ENCODE measurements at regions not wholly inside any gene's neighbourhood (a gene's known extent, or its start where the extent isn't known, plus 50 kb on each side); places are given as distances from the start of the nearest gene placed in this dataset.
A peak's percentile ranks its signal among the peaks of the same experiment; 100 is the strongest.

- H3K79me2 ChIP-seq (ENCODE audit: control insufficient read depth, insufficient read depth, low read length, unreplicated experiment) = no peaks in the 10 kb centered on the region
- H3K27me3 ChIP-seq (ENCODE audit: insufficient read depth, low read length) = no peaks in the 10 kb centered on the region
- H3K36me3 ChIP-seq (ENCODE audit: insufficient read depth, low read length) = no peaks in the 10 kb centered on the region
- H3K27ac ChIP-seq (ENCODE audit: low read depth, low read length) = no peak overlapping the region
- peaks cover 18% of the 10 kb centered on the region for H3K4me1 ChIP-seq (ENCODE audit: control insufficient read depth, insufficient read depth, low read length, unreplicated experiment)
- no peak overlapping the region for H2AFZ ChIP-seq (ENCODE audit: low read length, unreplicated experiment)
- H3K4me3 ChIP-seq (ENCODE audit: low read depth, low read length) = no peak overlapping the region
Observed at GRCh38 chr5:120382833-120383232, 81.3 kb upstream of the PRR16 start.

- Histone ChIP-seq H3K4me1 (ENCODE audit: control insufficient read depth, insufficient read depth, low read length, unreplicated experiment) (peaks cover 33% of the 10 kb centered on the region), H3K27ac (ENCODE audit: low read depth, low read length) (peak overlapping the region; percentile 95), H3K4me3 (ENCODE audit: low read depth, low read length) (no peak overlapping the region), H3K36me3 (ENCODE audit: insufficient read depth, low read length) (0 out of 2 replicates have a peak, but pooled peaks cover 4% of the 10 kb centered on the region), H2AFZ (ENCODE audit: low read length, unreplicated experiment) (peak overlapping the region; percentile 40), H3K27me3 (ENCODE audit: insufficient read depth, low read length) (no peaks in the 10 kb centered on the region), H3K79me2 (ENCODE audit: control insufficient read depth, insufficient read depth, low read length, unreplicated experiment) (no peaks in the 10 kb centered on the region)
Observed at GRCh38 chr5:120386981-120387380, 77.1 kb upstream of the PRR16 start.

- peak overlapping the region; percentile 95 for H3K27ac ChIP-seq (ENCODE audit: low read depth, low read length)
- no peaks in the 10 kb centered on the region for H3K27me3 ChIP-seq (ENCODE audit: insufficient read depth, low read length)
- H3K36me3 ChIP-seq (ENCODE audit: insufficient read depth, low read length) = 0 out of 2 replicates have a peak, but pooled peaks cover 4% of the 10 kb centered on the region
- peaks cover 33% of the 10 kb centered on the region for H3K4me1 ChIP-seq (ENCODE audit: control insufficient read depth, insufficient read depth, low read length, unreplicated experiment)
- peak overlapping the region; percentile 17; the same call in 1 of the 2 replicates for H3K4me3 ChIP-seq (ENCODE audit: low read depth, low read length)
- H3K79me2 ChIP-seq (ENCODE audit: control insufficient read depth, insufficient read depth, low read length, unreplicated experiment) = no peaks in the 10 kb centered on the region
- no peak overlapping the region for H2AFZ ChIP-seq (ENCODE audit: low read length, unreplicated experiment)
Observed at GRCh38 chr5:120388016-120388781, 75.9 kb upstream of the PRR16 start.

GRCh38 chr5:120394259-120394658 is 69.8 kb upstream of the PRR16 start:
- H3K27ac ChIP-seq (ENCODE audit: low read depth, low read length) = no peak overlapping the region
- H3K36me3 ChIP-seq (ENCODE audit: insufficient read depth, low read length) = 0 out of 2 replicates have a peak, but pooled peaks cover 4% of the 10 kb centered on the region
- H3K4me1 ChIP-seq (ENCODE audit: control insufficient read depth, insufficient read depth, low read length, unreplicated experiment) = peaks cover 13% of the 10 kb centered on the region
- H3K79me2 ChIP-seq (ENCODE audit: control insufficient read depth, insufficient read depth, low read length, unreplicated experiment) = no peaks in the 10 kb centered on the region
- no peaks in the 10 kb centered on the region for H3K27me3 ChIP-seq (ENCODE audit: insufficient read depth, low read length)
- no peak overlapping the region for H2AFZ ChIP-seq (ENCODE audit: low read length, unreplicated experiment)
- H3K4me3 ChIP-seq (ENCODE audit: low read depth, low read length) = no peak overlapping the region

- no peaks in the 10 kb centered on the region for H3K27me3 ChIP-seq (ENCODE audit: insufficient read depth, low read length)
- no peaks in the 10 kb centered on the region for H3K79me2 ChIP-seq (ENCODE audit: control insufficient read depth, insufficient read depth, low read length, unreplicated experiment)
- H3K4me3 ChIP-seq (ENCODE audit: low read depth, low read length) = no peak overlapping the region
- H3K4me1 ChIP-seq (ENCODE audit: control insufficient read depth, insufficient read depth, low read length, unreplicated experiment) = peaks cover 9% of the 10 kb centered on the region
- H3K36me3 ChIP-seq (ENCODE audit: insufficient read depth, low read length) = 0 out of 2 replicates have a peak, but pooled peaks cover 4% of the 10 kb centered on the region
- peak overlapping the region; percentile 38; the same call in 1 of the 2 replicates for H3K27ac ChIP-seq (ENCODE audit: low read depth, low read length)
- no peak overlapping the region for H2AFZ ChIP-seq (ENCODE audit: low read length, unreplicated experiment)
Observed at GRCh38 chr5:120396186-120396585, 67.9 kb upstream of the PRR16 start.

GRCh38 chr5:120400356-120400755 is 63.7 kb upstream of the PRR16 start:
- Histone ChIP-seq H3K4me3 (ENCODE audit: low read depth, low read length) (no peak overlapping the region), H3K36me3 (ENCODE audit: insufficient read depth, low read length) (no peaks in the 10 kb centered on the region), H3K27ac (ENCODE audit: low read depth, low read length) (no peak overlapping the region), H3K27me3 (ENCODE audit: insufficient read depth, low read length) (no peaks in the 10 kb centered on the region), H3K79me2 (ENCODE audit: control insufficient read depth, insufficient read depth, low read length, unreplicated experiment) (no peaks in the 10 kb centered on the region), H2AFZ (ENCODE audit: low read length, unreplicated experiment) (no peak overlapping the region), H3K4me1 (ENCODE audit: control insufficient read depth, insufficient read depth, low read length, unreplicated experiment) (peaks cover 18% of the 10 kb centered on the region)

GRCh38 chr5:120402606-120403005 is 61.5 kb upstream of the PRR16 start:
- Histone ChIP-seq H2AFZ (ENCODE audit: low read length, unreplicated experiment) (no peak overlapping the region), H3K36me3 (ENCODE audit: insufficient read depth, low read length) (no peaks in the 10 kb centered on the region), H3K27me3 (ENCODE audit: insufficient read depth, low read length) (no peaks in the 10 kb centered on the region), H3K27ac (ENCODE audit: low read depth, low read length) (no peak overlapping the region), H3K4me1 (ENCODE audit: control insufficient read depth, insufficient read depth, low read length, unreplicated experiment) (peaks cover 23% of the 10 kb centered on the region), H3K79me2 (ENCODE audit: control insufficient read depth, insufficient read depth, low read length, unreplicated experiment) (no peaks in the 10 kb centered on the region), H3K4me3 (ENCODE audit: low read depth, low read length) (no peak overlapping the region)

GRCh38 chr5:120405286-120405864 is 58.7 kb upstream of the PRR16 start:
- Histone ChIP-seq H3K27ac (ENCODE audit: low read depth, low read length) (peak overlapping the region; percentile 89), H3K79me2 (ENCODE audit: control insufficient read depth, insufficient read depth, low read length, unreplicated experiment) (no peaks in the 10 kb centered on the region), H2AFZ (ENCODE audit: low read length, unreplicated experiment) (no peak overlapping the region), H3K36me3 (ENCODE audit: insufficient read depth, low read length) (no peaks in the 10 kb centered on the region), H3K4me3 (ENCODE audit: low read depth, low read length) (peak overlapping the region; percentile 31; the same call in 1 of the 2 replicates), H3K4me1 (ENCODE audit: control insufficient read depth, insufficient read depth, low read length, unreplicated experiment) (peaks cover 23% of the 10 kb centered on the region), H3K27me3 (ENCODE audit: insufficient read depth, low read length) (no peaks in the 10 kb centered on the region)

GRCh38 chr5:120405923-120406322 is 58.2 kb upstream of the PRR16 start:
- Histone ChIP-seq H2AFZ (ENCODE audit: low read length, unreplicated experiment) (peak overlapping the region; percentile 45), H3K27ac (ENCODE audit: low read depth, low read length) (peak overlapping the region; percentile 89), H3K79me2 (ENCODE audit: control insufficient read depth, insufficient read depth, low read length, unreplicated experiment) (no peaks in the 10 kb centered on the region), H3K4me3 (ENCODE audit: low read depth, low read length) (no peak overlapping the region; the same call in 1 of the 2 replicates), H3K4me1 (ENCODE audit: control insufficient read depth, insufficient read depth, low read length, unreplicated experiment) (peaks cover 23% of the 10 kb centered on the region), H3K36me3 (ENCODE audit: insufficient read depth, low read length) (no peaks in the 10 kb centered on the region), H3K27me3 (ENCODE audit: insufficient read depth, low read length) (no peaks in the 10 kb centered on the region)

- no peaks in the 10 kb centered on the region for H3K27me3 ChIP-seq (ENCODE audit: insufficient read depth, low read length)
- H2AFZ ChIP-seq (ENCODE audit: low read length, unreplicated experiment) = no peak overlapping the region
- peaks cover 11% of the 10 kb centered on the region for H3K4me1 ChIP-seq (ENCODE audit: control insufficient read depth, insufficient read depth, low read length, unreplicated experiment)
- no peak overlapping the region for H3K27ac ChIP-seq (ENCODE audit: low read depth, low read length)
- H3K79me2 ChIP-seq (ENCODE audit: control insufficient read depth, insufficient read depth, low read length, unreplicated experiment) = no peaks in the 10 kb centered on the region
- H3K4me3 ChIP-seq (ENCODE audit: low read depth, low read length) = no peak overlapping the region
- no peaks in the 10 kb centered on the region for H3K36me3 ChIP-seq (ENCODE audit: insufficient read depth, low read length)
Observed at GRCh38 chr5:120413686-120414085, 50.4 kb upstream of the PRR16 start.
